ENCODE measurements at regions not wholly inside any gene's neighbourhood (a gene's known extent, or its start where the extent isn't known, plus 50 kb on each side); places are given as distances from the start of the nearest gene placed in this dataset.

- BruUV-seq (replicated peaks), result no TSS peak
- no peak overlapping the region for H3K4me3 ChIP-seq (ENCODE audit: low read depth in 2 of 2, low read length in 2 of 2)
- no peak for TF ChIP-seq REST (IDR thresholded peaks at IDR 0.05; ENCODE audit: insufficient read depth in 1 of 2, low read depth in 2 of 2, low read length in 1 of 2)
- TF ChIP-seq SIN3A (IDR thresholded peaks at IDR 0.05; ENCODE audit: borderline replicate concordance, insufficient read depth, low read depth, low read length), result no peak
- no peak for TF ChIP-seq POLR2AphosphoS5 (IDR thresholded peaks at IDR 0.05; ENCODE audit: low read depth, low read length)
- no peak for TF ChIP-seq TCF7L2 (IDR thresholded peaks at IDR 0.05; ENCODE audit: low read depth, low read length)
- TF ChIP-seq CTCF (IDR thresholded peaks at IDR 0.05), result no peak
- H3K36me3 ChIP-seq (ENCODE audit: control insufficient read depth, insufficient read depth, low read length), result no peaks in the 10 kb centered on the region
- ATAC-seq (no peak), DNase-seq (ENCODE audit: low read depth, low spot score) (no peak)
- ChIA-PET POLR2A (no interaction called here), CTCF (no interaction called here)
- intact Hi-C loops (cut with micrococcal nuclease; ENCODE audit: unreplicated experiment), result no loop called here
- H3K9me3 ChIP-seq (ENCODE audit: control insufficient read depth, insufficient read depth, low read depth, low read length), result no peaks in the 10 kb centered on the region
- no peaks in the 10 kb centered on the region for H3K27me3 ChIP-seq (ENCODE audit: control insufficient read depth, insufficient read depth, low read length)
- in situ Hi-C loops (cut with HindIII; ENCODE audit: low pct_unique_long_range_greater_than_20kb, low sequenced_read_pairs), result no loop called here
- no peak overlapping the region for H3K27ac ChIP-seq (ENCODE audit: low read length)
- H3K4me1 ChIP-seq (ENCODE audit: control insufficient read depth, insufficient read depth, low read length), result no peaks in the 10 kb centered on the region
Measured at GRCh38 chr3:73136941-73137340, 75.5 kb downstream of the EBLN2 start.

GRCh38 chr3:73137736-73138403 lies 76.4 kb downstream of the EBLN2 start:
- ATAC-seq (no peak), DNase-seq (ENCODE audit: low read depth, low spot score) (no peak)
- Histone ChIP-seq H3K27ac (ENCODE audit: low read length) (no peak overlapping the region), H3K4me3 (ENCODE audit: low read depth in 2 of 2, low read length in 2 of 2) (no peak overlapping the region), H3K4me1 (ENCODE audit: control insufficient read depth, insufficient read depth, low read length) (no peaks in the 10 kb centered on the region), H3K27me3 (ENCODE audit: control insufficient read depth, insufficient read depth, low read length) (no peaks in the 10 kb centered on the region), H3K36me3 (ENCODE audit: control insufficient read depth, insufficient read depth, low read length) (no peaks in the 10 kb centered on the region), H3K9me3 (ENCODE audit: control insufficient read depth, insufficient read depth, low read depth, low read length) (no peaks in the 10 kb centered on the region)
- BruUV-seq (replicated peaks), result no TSS peak
- intact Hi-C loops (cut with micrococcal nuclease; ENCODE audit: unreplicated experiment) (no loop called here), in situ Hi-C loops (cut with HindIII; ENCODE audit: low pct_unique_long_range_greater_than_20kb, low sequenced_read_pairs) (no loop called here)
- ChIA-PET CTCF (interaction anchor here (0.6 kb wide), 1 partner anchor 15 kb away, joined by 3 read pairs; no protein-coding TSS in a partner anchor), POLR2A (no interaction called here)
- TF ChIP-seq REST (IDR thresholded peaks at IDR 0.05; ENCODE audit: insufficient read depth in 1 of 2, low read depth in 2 of 2, low read length in 1 of 2) (no peak), SIN3A (IDR thresholded peaks at IDR 0.05; ENCODE audit: borderline replicate concordance, insufficient read depth, low read depth, low read length) (no peak), TCF7L2 (IDR thresholded peaks at IDR 0.05; ENCODE audit: low read depth, low read length) (no peak), CTCF (IDR thresholded peaks at IDR 0.05) (no peak), POLR2AphosphoS5 (IDR thresholded peaks at IDR 0.05; ENCODE audit: low read depth, low read length) (no peak)

Data from Panc1 (cell line).